Endothelial cell of umbilical vein (primary cell): ENCODE measurements at regions not wholly inside any gene's neighbourhood (a gene's known extent, or its start where the extent isn't known, plus 50 kb on each side); places are given as distances from the start of the nearest gene placed in this dataset.

ENCODE experiments used
- CTCF ChIP-seq, 2 donors: IDR thresholded peaks; 1 replicate in 1 of 2; 2 replicates in 1 of 2; pipeline ENCODE4 v1.5.1; 2011; ENCODE audit warnings: low read length in 2 of 2, mild to moderate bottlenecking in 2 of 2, moderate library complexity in 2 of 2, control low read depth in 1 of 2, inconsistent platforms in 1 of 2, low read depth in 1 of 2; ENCODE audit not compliant: insufficient read depth in 1 of 2; ENCODE audit errors: extremely low read depth in 1 of 2
- TF ChIP-seq, protein P1 (sequence below): IDR thresholded peaks from 2 replicates; pipeline ENCODE4 v1.6.1; 2011; ENCODE audit not compliant: insufficient read depth, insufficient read length

DNA sequence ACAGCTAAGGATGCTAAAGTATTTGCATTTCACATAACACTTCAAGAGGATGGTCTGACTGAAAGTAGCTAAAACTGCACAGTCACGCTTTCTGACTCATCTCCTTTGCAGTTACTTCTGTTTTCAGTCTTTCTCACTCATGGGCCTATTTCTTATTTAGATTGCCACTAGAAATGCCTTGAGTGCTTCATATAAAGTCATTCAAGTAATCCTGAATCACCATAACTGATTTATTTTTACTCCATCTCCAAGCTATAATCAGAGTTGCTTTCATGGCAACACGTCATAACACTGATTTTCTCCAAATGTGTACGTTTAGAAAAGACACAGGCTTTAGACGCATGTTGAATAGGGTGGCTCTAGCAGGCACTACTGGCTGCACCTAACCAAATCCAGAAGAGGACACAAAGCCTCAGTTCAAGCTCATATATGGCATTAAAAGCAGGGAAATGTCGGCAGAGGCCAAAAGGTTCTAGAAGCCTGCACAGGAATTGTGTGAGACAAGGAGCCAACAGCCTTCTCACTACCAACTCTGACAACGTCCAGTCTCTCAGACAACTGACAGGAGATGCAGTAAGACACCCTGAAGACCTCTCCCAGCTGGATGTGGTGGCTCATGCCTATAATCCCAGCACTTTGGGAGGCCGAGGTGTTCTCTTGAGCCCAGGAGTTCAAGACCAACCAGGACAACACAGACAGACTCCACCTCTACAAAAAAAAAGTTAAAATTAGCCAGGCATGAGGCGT, 64.1 kb upstream of the BEND6 start:
- TF ChIP-seq, protein P1, sequence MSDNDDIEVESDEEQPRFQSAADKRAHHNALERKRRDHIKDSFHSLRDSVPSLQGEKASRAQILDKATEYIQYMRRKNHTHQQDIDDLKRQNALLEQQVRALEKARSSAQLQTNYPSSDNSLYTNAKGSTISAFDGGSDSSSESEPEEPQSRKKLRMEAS: no peak
- no peak for TF ChIP-seq CTCF (IDR thresholded peaks at IDR 0.05; ENCODE audit: extremely low read depth in 1 of 2, insufficient read depth in 1 of 2, low read depth in 1 of 2, low read length in 2 of 2)
